Heart left ventricle (tissue), 16 donors: ENCODE measurements at regions not wholly inside any gene's neighbourhood (a gene's known extent, or its start where the extent isn't known, plus 50 kb on each side); places are given as distances from the start of the nearest gene placed in this dataset.

ENCODE experiments used
- ATAC-seq, 4 donors: fragments of 200-7000 bp; cut with Tn5 transposase; one replicate each; pipeline ENCODE4 v1.9.1; 2020 to 2022; ENCODE audit warnings: moderate library complexity in 4 of 4, mild to moderate bottlenecking in 3 of 4, moderate number of reproducible peaks in 1 of 4
- DNase-seq, 5 donors: peaks; one replicate each; pipeline ENCODE4 v3.0.0-alpha.2; 2020
- H3K27ac ChIP-seq, 12 donors: fragments of 200-600 bp; sonication (generic) in 4 of 12; one replicate each; pipeline versions ENCODE4 v1.5.0 to v1.8.0; 2016 to 2022; ENCODE audit warnings: mild to moderate bottlenecking in 2 of 12
- H3K27me3 ChIP-seq, 9 donors: fragments of 200-600 bp; sonication (generic) in 2 of 9; one replicate each; pipeline versions ENCODE4 v1.5.1 to v1.8.0; 2016 to 2022; ENCODE audit warnings: mild to moderate bottlenecking in 3 of 9
- H3K36me3 ChIP-seq, 9 donors: fragments of 200-600 bp; sonication (generic) in 2 of 9; one replicate each; pipeline versions ENCODE4 v1.5.0 to v1.8.0; 2018 to 2022; ENCODE audit warnings: mild to moderate bottlenecking in 2 of 9
- H3K4me1 ChIP-seq, 12 donors: fragments of 200-600 bp; sonication (generic) in 4 of 12; one replicate each; pipeline versions ENCODE4 v1.5.0 to v1.8.0; 2016 to 2022; ENCODE audit warnings: mild to moderate bottlenecking in 3 of 12
- H3K4me3 ChIP-seq, 12 donors: fragments of 200-600 bp; sonication (generic) in 4 of 12; one replicate each; pipeline versions ENCODE4 v1.5.0 to v1.8.0; 2017 to 2022; ENCODE audit warnings: mild to moderate bottlenecking in 9 of 12, moderate library complexity in 4 of 12
- H3K9me3 ChIP-seq, 12 donors: fragments of 200-600 bp; sonication (generic) in 4 of 12; one replicate each; pipeline versions ENCODE4 v1.5.0 to v1.8.0; 2016 to 2022; ENCODE audit warnings: mild to moderate bottlenecking in 1 of 12
- POLR2A ChIP-seq, 2 donors: fragments of 450-650 bp; IDR thresholded peaks; one replicate each; pipeline ENCODE4 v1.6.1; 2017; ENCODE audit warnings: antibody characterized with exemption in 2 of 2, mild to moderate bottlenecking in 2 of 2, moderate library complexity in 2 of 2
- WGBS, 4 donors: extraction: QIAGEN DNeasy Blood & Tissue Kit in 2 of 4; methylation state at CpG; one replicate each; pipeline versions ENCODE4 v1.1.5 to v1.1.7; 2013 to 2018; 5-methylcytosine and 5-hydroxymethylcytosine counted together
- intact Hi-C, 10 donors: fragments of 100-400 bp; cut with DNase I; formaldehyde crosslinking; loops; one replicate each; pipeline versions ENCODE4 v1.11.1 to v1.14.2; 2022
- TF ChIP-seq, protein P1 (sequence below), 12 donors: fragments of 200-600 bp; sonication (generic) in 4 of 12; IDR thresholded peaks; one replicate each; pipeline versions ENCODE4 v1.5.0 to v1.8.0; 2018 to 2022; ENCODE audit warnings: antibody characterized with exemption in 12 of 12, mild to moderate bottlenecking in 5 of 12
- donor health status: ischemic (EF 13 %, LVEDD 7.1; RV severe dilation, severe dysfunction).
- donor health status: healthy with polysubstance abuse.
- donor health status: DM: no; HTN: yes; CAD: no.
- donor health status: DM: no; HTN: no; CAD: no.
- donor health status: ischemic (EF 25% LVEDD 6.9; RV normal size, moderate dysfunction).
- donor health status: ischemic (EF 25% LVEDD 5.7; RV mildly dilated, moderate dysfunction).
- donor health status: healthy.
- donor health status: DM: yes; HTN: yes; CAD: no.
- donor health status: ischemic (EF 35%, LVEDD 5.7; RV mildly dilated, moderate dysfunction).
- donor health status: nonischemic (EF 11% LVEDD 7.7; RV severe dilation, severe dysfunction).
- donor health status: DM: yes; HTN: yes; CAD: no.
- donor health status: PGD.
- donor health status: ischemic (EF 29% LVEDD 5.4; RV normal size, mild dysfunction).
- donor health status: nonischemic (EF 23%, LVEDD 6.1; RV moderate dilation, normal function).

DNA sequence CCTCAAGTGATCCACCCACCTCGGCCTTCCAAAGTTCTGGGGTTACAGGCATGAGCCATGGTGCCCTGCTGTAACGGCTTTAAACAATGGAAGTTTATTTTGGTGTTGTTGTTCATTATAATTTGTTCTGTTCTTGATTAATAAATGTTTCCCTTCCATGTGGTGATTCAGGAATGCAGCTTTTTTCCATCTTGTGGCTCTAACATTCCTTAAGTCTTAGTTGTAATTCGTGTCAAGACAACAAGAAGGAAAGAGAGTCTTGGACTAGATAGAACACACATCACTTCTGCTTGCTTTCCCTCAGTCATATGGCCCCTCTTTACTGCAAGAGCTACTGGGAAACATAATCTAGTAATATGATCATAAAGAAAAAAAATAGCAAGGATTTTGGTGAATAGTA lies 211.6 kb downstream of the SLC6A15 start:
- TF ChIP-seq POLR2A (IDR thresholded peaks at IDR 0.05), result no peak
- TF ChIP-seq, protein P1, sequence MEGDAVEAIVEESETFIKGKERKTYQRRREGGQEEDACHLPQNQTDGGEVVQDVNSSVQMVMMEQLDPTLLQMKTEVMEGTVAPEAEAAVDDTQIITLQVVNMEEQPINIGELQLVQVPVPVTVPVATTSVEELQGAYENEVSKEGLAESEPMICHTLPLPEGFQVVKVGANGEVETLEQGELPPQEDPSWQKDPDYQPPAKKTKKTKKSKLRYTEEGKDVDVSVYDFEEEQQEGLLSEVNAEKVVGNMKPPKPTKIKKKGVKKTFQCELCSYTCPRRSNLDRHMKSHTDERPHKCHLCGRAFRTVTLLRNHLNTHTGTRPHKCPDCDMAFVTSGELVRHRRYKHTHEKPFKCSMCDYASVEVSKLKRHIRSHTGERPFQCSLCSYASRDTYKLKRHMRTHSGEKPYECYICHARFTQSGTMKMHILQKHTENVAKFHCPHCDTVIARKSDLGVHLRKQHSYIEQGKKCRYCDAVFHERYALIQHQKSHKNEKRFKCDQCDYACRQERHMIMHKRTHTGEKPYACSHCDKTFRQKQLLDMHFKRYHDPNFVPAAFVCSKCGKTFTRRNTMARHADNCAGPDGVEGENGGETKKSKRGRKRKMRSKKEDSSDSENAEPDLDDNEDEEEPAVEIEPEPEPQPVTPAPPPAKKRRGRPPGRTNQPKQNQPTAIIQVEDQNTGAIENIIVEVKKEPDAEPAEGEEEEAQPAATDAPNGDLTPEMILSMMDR (IDR thresholded peaks at IDR 0.05), result no peak
- DNase-seq (no peak), ATAC-seq (no peak)
- 76 to 83% (median 79%) methylated on average over 3 of the region's 3 CpGs for WGBS, 4 donors
- H3K27me3 ChIP-seq, result no peaks in the 10 kb centered on the region
- no peaks in the 10 kb centered on the region for H3K4me1 ChIP-seq
- H3K36me3 ChIP-seq, result no peaks in the 10 kb centered on the region
- intact Hi-C loops, result no loop called here
- no peak overlapping the region for H3K4me3 ChIP-seq
- H3K27ac ChIP-seq, result no peak overlapping the region
- H3K9me3 ChIP-seq, result no peaks in the 10 kb centered on the region

DNA sequence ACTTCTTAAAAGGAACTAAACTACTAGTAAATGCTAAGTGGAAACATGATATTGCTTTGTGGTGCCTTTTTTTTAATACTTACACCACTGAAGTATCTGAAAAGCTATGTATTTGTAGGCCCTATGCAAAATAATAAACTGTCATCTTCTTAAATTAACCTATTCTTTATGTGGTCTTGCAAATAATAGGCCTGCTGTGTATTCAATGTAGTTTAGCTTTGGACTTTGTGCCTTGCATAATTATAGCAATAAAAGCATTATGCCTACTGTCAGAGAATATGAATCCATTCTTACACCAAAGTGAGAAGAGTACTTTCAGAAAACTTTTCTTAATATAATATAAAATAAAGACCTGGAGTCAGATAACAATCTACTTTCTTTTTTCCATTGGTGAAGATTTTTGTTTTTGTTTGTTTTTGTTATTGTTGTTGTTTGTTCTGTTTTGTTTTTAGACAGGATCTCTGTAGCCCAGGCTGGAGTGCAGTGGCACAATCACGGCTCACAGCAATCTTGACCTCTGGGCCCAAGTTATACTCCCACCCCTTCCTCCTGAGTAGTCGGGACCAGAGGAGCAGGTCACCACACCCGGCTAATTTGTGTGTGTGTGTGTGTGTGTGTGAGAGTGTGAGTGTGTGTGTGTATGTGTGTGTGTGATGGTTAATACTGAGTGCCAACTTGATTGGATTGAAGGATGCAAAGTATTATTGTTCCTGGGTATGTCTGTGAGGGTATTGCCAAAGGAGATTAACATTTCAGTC lies 213.8 kb downstream of the SLC6A15 start:
- Histone ChIP-seq H3K36me3 (no peaks in the 10 kb centered on the region), H3K9me3 (no peaks in the 10 kb centered on the region), H3K27me3 (no peaks in the 10 kb centered on the region), H3K27ac (no peak overlapping the region), H3K4me3 (no peak overlapping the region), H3K4me1 (no peaks in the 10 kb centered on the region)
- intact Hi-C loops, result no loop called here
- DNase-seq, result no peak
- TF ChIP-seq, protein P1 (IDR thresholded peaks at IDR 0.05), result no peak
- no peak for TF ChIP-seq POLR2A (IDR thresholded peaks at IDR 0.05)
- ATAC-seq, result no peak
- WGBS, 4 donors, result 57 to 75% (median 67%) methylated on average over 3 of the region's 3 CpGs

GRCh38 chr12:84696908-84697540 lies 215.6 kb downstream of the SLC6A15 start:
- no peak overlapping the region for H3K27ac ChIP-seq
- WGBS, 4 donors, result 51 to 60% (median 57%) methylated on average over 3 of the region's 3 CpGs
- TF ChIP-seq POLR2A (IDR thresholded peaks at IDR 0.05), result no peak
- TF ChIP-seq, protein P1 (IDR thresholded peaks at IDR 0.05), result no peak

DNA sequence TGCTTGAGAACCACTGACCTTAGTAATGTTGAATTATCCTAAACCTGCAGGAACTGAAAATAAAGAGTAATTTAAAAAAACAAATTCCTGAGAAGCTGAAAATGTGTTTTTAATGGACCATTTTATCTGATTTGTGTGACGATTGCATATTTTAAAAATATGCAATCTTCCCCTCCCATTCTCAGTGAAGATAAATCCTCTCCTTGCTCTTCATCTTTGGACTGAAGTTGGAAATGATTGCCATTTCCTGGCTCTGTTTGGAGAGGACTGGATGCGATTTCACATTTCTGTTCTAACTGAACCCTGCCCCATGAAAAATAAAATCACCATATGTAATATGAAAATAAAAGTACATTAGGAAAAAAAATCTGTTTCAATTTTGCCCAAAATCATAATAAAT lies 216.3 kb downstream of the SLC6A15 start:
- Histone ChIP-seq H3K9me3 (no peaks in the 10 kb centered on the region), H3K36me3 (no peaks in the 10 kb centered on the region), H3K27ac (no peak overlapping the region), H3K4me3 (no peak overlapping the region), H3K4me1 (no peaks in the 10 kb centered on the region), H3K27me3 (no peaks in the 10 kb centered on the region)
- intact Hi-C loops, result no loop called here
- TF ChIP-seq POLR2A (IDR thresholded peaks at IDR 0.05), result no peak
- TF ChIP-seq, protein P1 (IDR thresholded peaks at IDR 0.05), result no peak
- DNase-seq (no peak), ATAC-seq (no peak)
- 51 to 63% (median 56%) methylated on average over 2 of the region's 2 CpGs for WGBS, 4 donors

More at GRCh38 chr12:84696908-84697540, 215.6 kb downstream of the SLC6A15 start:
- intact Hi-C loops, result no loop called here
- no peaks in the 10 kb centered on the region for H3K36me3 ChIP-seq
- H3K9me3 ChIP-seq, result no peaks in the 10 kb centered on the region
- ATAC-seq (no peak), DNase-seq (no peak)
- no peaks in the 10 kb centered on the region for H3K4me1 ChIP-seq
- H3K27me3 ChIP-seq, result no peaks in the 10 kb centered on the region
- no peak overlapping the region for H3K4me3 ChIP-seq
